GM12878 (cell line): ENCODE measurements at regions not wholly inside any gene's neighbourhood (a gene's known extent, or its start where the extent isn't known, plus 50 kb on each side); places are given as distances from the start of the nearest gene placed in this dataset.

Source experiments
- CBX5 ChIP-seq: sonication (generic); IDR thresholded peaks from 2 replicates; pipeline ENCODE4 v1.6.1; 2016; ENCODE audit warnings: low read depth, moderate library complexity, mild to moderate bottlenecking, inconsistent platforms
- CHD2 ChIP-seq: IDR thresholded peaks from 2 replicates; pipeline ENCODE4 v1.6.1; 2011; ENCODE audit warnings: low read depth, low read length, improper control_type of control experiment, borderline replicate concordance
- CREB1 ChIP-seq: IDR thresholded peaks from 2 replicates; pipeline ENCODE4 v1.6.1; 2012; ENCODE audit warnings: low read depth, mild to moderate bottlenecking, inconsistent platforms
- EZH2 ChIP-seq: IDR thresholded peaks from 2 replicates; pipeline ENCODE4 v1.6.1; 2012; ENCODE audit warnings: low read depth, mild to moderate bottlenecking, control low read depth, inconsistent platforms, low read length, borderline replicate concordance; ENCODE audit not compliant: control insufficient read depth
- FOXK2 ChIP-seq: fragments of 450-650 bp; IDR thresholded peaks from 2 replicates; pipeline ENCODE4 v1.6.1; 2017; ENCODE audit warnings: mild to moderate bottlenecking, moderate library complexity
- HDGF ChIP-seq: fragments of 450-650 bp; IDR thresholded peaks from 2 replicates; pipeline ENCODE4 v1.6.1; 2016; ENCODE audit warnings: antibody characterized with exemption
- JUND ChIP-seq: IDR thresholded peaks from 2 replicates; pipeline ENCODE4 v1.6.1; 2012; ENCODE audit warnings: low read depth, mild to moderate bottlenecking, low read length, improper control_type of control experiment, moderate library complexity
- MTA3 ChIP-seq: IDR thresholded peaks from 2 replicates; pipeline ENCODE4 v1.6.1; 2012; ENCODE audit warnings: low read length, inconsistent platforms, borderline replicate concordance
- SIX5 ChIP-seq: IDR thresholded peaks from 2 replicates; pipeline ENCODE4 v1.6.1; 2011; ENCODE audit warnings: mild to moderate bottlenecking, low read depth, low read length, moderate library complexity; ENCODE audit not compliant: severe bottlenecking
- SMARCA5 ChIP-seq: fragments of 450-650 bp; IDR thresholded peaks from 2 replicates; pipeline ENCODE4 v1.6.1; 2017; ENCODE audit warnings: mild to moderate bottlenecking
- SP1 ChIP-seq: IDR thresholded peaks from one replicate; pipeline ENCODE4 v1.6.1; 2011; ENCODE audit warnings: low read depth, low read length
- SPI1 ChIP-seq: IDR thresholded peaks from 2 replicates; pipeline ENCODE4 v1.6.1; 2011; ENCODE audit warnings: low read depth, mild to moderate bottlenecking, low read length, moderate library complexity, borderline replicate concordance; ENCODE audit not compliant: insufficient read depth
- SRF ChIP-seq, 2 experiments: IDR thresholded peaks; 2 replicates each; pipeline ENCODE4 v1.6.1; 2011; ENCODE audit warnings: low read depth in 2 of 2, low read length in 2 of 2, mild to moderate bottlenecking in 1 of 2, moderate library complexity in 1 of 2
- STAT1 ChIP-seq: fragments of 450-650 bp; conservative IDR thresholded peaks from 2 replicates; pipeline ENCODE4 v1.6.1; 2014; ENCODE audit warnings: antibody characterized with exemption, mild to moderate bottlenecking
- SUPT20H ChIP-seq: IDR thresholded peaks from 2 replicates; pipeline ENCODE4 v1.6.1; 2011; ENCODE audit warnings: low read depth, mild to moderate bottlenecking, low read length, moderate library complexity, borderline replicate concordance; ENCODE audit not compliant: control insufficient read depth
- TCF7 ChIP-seq: IDR thresholded peaks from 2 replicates; pipeline ENCODE4 v1.6.1; 2014; ENCODE audit warnings: antibody characterized with exemption, borderline replicate concordance
- TF ChIP-seq, protein P1 (sequence below): fragments of 450-650 bp; IDR thresholded peaks from 2 replicates; pipeline ENCODE4 v1.6.1; 2016; ENCODE audit warnings: mild to moderate bottlenecking, moderate library complexity, borderline replicate concordance
- TF ChIP-seq, protein P2 (sequence below): fragments of 450-650 bp; IDR thresholded peaks from 2 replicates; pipeline ENCODE4 v1.6.1; 2017; ENCODE audit warnings: mild to moderate bottlenecking, moderate library complexity
- TF ChIP-seq, protein P3 (sequence below): fragments of 450-650 bp; IDR thresholded peaks from 2 replicates; pipeline ENCODE4 v1.6.1; 2016; ENCODE audit warnings: mild to moderate bottlenecking

DNA sequence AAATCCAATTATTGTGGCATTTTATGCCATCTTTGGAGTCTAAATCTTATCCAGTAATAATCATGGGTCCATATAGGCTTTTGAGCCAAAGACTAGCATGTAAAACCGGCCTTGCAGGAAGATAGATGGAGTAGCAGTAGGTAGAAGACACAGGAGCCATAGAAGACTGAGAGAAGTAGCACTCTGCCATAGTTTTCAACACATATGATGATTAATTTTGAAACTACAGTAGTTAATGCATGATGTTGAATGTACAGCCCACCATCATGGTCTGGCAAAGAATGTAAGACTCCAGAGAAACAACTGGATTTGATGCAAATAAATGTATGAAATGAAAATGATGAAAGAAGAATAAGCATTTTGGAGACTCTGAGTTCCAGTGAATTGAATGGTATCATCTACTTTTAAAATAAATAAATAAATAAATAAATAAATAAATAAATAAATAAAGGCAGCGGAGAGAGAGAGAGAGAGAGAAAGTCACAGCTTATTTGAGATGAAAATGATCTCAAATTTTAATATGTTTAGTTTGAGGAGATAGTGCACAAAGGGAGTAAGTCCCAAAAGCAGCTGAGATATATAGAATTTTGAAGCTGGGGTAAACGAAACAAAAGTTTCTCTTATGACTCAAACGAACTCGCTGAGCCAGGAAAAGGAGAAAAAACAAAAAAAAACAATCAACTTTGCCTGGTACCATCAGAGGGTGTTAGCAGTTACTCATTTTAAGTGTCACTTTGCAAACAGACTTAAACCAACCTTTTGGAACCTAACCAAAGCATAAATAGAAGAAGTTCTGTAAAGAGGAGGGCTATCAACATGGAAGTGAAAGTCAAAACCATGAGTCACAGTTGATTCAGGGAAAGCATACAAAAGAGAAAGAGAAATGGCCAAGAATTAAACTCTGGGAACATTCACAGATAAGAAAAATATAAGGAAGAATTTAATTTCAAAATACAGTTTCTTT lies 388.7 kb downstream of the CETN3 start (continued):
- TF ChIP-seq STAT1: no peak
- TF ChIP-seq, protein P1, sequence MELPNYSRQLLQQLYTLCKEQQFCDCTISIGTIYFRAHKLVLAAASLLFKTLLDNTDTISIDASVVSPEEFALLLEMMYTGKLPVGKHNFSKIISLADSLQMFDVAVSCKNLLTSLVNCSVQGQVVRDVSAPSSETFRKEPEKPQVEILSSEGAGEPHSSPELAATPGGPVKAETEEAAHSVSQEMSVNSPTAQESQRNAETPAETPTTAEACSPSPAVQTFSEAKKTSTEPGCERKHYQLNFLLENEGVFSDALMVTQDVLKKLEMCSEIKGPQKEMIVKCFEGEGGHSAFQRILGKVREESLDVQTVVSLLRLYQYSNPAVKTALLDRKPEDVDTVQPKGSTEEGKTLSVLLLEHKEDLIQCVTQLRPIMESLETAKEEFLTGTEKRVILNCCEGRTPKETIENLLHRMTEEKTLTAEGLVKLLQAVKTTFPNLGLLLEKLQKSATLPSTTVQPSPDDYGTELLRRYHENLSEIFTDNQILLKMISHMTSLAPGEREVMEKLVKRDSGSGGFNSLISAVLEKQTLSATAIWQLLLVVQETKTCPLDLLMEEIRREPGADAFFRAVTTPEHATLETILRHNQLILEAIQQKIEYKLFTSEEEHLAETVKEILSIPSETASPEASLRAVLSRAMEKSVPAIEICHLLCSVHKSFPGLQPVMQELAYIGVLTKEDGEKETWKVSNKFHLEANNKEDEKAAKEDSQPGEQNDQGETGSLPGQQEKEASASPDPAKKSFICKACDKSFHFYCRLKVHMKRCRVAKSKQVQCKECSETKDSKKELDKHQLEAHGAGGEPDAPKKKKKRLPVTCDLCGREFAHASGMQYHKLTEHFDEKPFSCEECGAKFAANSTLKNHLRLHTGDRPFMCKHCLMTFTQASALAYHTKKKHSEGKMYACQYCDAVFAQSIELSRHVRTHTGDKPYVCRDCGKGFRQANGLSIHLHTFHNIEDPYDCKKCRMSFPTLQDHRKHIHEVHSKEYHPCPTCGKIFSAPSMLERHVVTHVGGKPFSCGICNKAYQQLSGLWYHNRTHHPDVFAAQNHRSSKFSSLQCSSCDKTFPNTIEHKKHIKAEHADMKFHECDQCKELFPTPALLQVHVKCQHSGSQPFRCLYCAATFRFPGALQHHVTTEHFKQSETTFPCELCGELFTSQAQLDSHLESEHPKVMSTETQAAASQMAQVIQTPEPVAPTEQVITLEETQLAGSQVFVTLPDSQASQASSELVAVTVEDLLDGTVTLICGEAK: no peak
- no peak for TF ChIP-seq SP1
- peak; percentile 29; the same call in 1 of the 2 replicates for TF ChIP-seq JUND
- TF ChIP-seq FOXK2: no peak
- TF ChIP-seq CHD2: no peak
- 0 out of 2 replicates have a peak, but pooled peaks have one; percentile 36 for TF ChIP-seq TCF7
- TF ChIP-seq, protein P2, sequence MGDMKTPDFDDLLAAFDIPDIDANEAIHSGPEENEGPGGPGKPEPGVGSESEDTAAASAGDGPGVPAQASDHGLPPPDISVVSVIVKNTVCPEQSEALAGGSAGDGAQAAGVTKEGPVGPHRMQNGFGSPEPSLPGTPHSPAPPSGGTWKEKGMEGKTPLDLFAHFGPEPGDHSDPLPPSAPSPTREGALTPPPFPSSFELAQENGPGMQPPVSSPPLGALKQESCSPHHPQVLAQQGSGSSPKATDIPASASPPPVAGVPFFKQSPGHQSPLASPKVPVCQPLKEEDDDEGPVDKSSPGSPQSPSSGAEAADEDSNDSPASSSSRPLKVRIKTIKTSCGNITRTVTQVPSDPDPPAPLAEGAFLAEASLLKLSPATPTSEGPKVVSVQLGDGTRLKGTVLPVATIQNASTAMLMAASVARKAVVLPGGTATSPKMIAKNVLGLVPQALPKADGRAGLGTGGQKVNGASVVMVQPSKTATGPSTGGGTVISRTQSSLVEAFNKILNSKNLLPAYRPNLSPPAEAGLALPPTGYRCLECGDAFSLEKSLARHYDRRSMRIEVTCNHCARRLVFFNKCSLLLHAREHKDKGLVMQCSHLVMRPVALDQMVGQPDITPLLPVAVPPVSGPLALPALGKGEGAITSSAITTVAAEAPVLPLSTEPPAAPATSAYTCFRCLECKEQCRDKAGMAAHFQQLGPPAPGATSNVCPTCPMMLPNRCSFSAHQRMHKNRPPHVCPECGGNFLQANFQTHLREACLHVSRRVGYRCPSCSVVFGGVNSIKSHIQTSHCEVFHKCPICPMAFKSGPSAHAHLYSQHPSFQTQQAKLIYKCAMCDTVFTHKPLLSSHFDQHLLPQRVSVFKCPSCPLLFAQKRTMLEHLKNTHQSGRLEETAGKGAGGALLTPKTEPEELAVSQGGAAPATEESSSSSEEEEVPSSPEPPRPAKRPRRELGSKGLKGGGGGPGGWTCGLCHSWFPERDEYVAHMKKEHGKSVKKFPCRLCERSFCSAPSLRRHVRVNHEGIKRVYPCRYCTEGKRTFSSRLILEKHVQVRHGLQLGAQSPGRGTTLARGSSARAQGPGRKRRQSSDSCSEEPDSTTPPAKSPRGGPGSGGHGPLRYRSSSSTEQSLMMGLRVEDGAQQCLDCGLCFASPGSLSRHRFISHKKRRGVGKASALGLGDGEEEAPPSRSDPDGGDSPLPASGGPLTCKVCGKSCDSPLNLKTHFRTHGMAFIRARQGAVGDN: no peak
- peak; percentile 43; the same call in 1 of the 2 replicates for TF ChIP-seq MTA3
- TF ChIP-seq CBX5: peak; percentile 26; the same call in 1 of the 2 replicates
- no peak for TF ChIP-seq SUPT20H
- TF ChIP-seq, protein P3, sequence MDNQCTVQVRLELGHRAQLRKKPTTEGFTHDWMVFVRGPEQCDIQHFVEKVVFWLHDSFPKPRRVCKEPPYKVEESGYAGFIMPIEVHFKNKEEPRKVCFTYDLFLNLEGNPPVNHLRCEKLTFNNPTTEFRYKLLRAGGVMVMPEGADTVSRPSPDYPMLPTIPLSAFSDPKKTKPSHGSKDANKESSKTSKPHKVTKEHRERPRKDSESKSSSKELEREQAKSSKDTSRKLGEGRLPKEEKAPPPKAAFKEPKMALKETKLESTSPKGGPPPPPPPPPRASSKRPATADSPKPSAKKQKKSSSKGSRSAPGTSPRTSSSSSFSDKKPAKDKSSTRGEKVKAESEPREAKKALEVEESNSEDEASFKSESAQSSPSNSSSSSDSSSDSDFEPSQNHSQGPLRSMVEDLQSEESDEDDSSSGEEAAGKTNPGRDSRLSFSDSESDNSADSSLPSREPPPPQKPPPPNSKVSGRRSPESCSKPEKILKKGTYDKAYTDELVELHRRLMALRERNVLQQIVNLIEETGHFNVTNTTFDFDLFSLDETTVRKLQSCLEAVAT: 0 out of 2 replicates have a peak, but pooled peaks have one; percentile 44
- no peak for TF ChIP-seq EZH2
- TF ChIP-seq CREB1: no peak; the same call in 1 of the 2 replicates
- no peak for TF ChIP-seq HDGF
- no peak for TF ChIP-seq SRF (IDR thresholded peaks at IDR 0.05; ENCODE audit: low read depth in 2 of 2, low read length in 2 of 2)
- TF ChIP-seq SPI1: peak; percentile 80
- peak; percentile 87 for TF ChIP-seq SMARCA5
- TF ChIP-seq SIX5: no peak
